ENCODE measurements at regions not wholly inside any gene's neighbourhood (a gene's known extent, or its start where the extent isn't known, plus 50 kb on each side); places are given as distances from the start of the nearest gene placed in this dataset.

GRCh38 chr5:57539281-57539701, 56.7 kb upstream of the ACTBL2 start:
- no peak for ATAC-seq (ENCODE audit: insufficient number of reproducible peaks, low FRiP score, low read depth)
- no peak for TF ChIP-seq CTCF (IDR thresholded peaks at IDR 0.05)

GRCh38 chr5:57538341-57538955, 55.8 kb upstream of the ACTBL2 start:
- Histone ChIP-seq H3K9me3 (no peaks in the 10 kb centered on the region), H3K27ac (no peak overlapping the region), H3K4me1 (ENCODE audit: control insufficient read depth in 1 of 2, low read depth in 2 of 2) (no peaks in the 10 kb centered on the region), H3K27me3 (replicated peaks; ENCODE audit: insufficient read depth) (no peaks in the 10 kb centered on the region), H3K36me3 (no peaks in the 10 kb centered on the region), H3K4me3 (no peak overlapping the region)
- no peak for TF ChIP-seq CTCF (IDR thresholded peaks at IDR 0.05)
- no peak for DNase-seq (ENCODE audit: low spot score)
- no peak for ATAC-seq (ENCODE audit: insufficient number of reproducible peaks, low FRiP score, low read depth)

More at GRCh38 chr5:57539281-57539701, 56.7 kb upstream of the ACTBL2 start:
- Histone ChIP-seq H3K27me3 (replicated peaks; ENCODE audit: insufficient read depth) (no peaks in the 10 kb centered on the region), H3K4me1 (ENCODE audit: control insufficient read depth in 1 of 2, low read depth in 2 of 2) (no peaks in the 10 kb centered on the region), H3K9me3 (no peaks in the 10 kb centered on the region), H3K27ac (no peak overlapping the region), H3K36me3 (no peaks in the 10 kb centered on the region), H3K4me3 (no peak overlapping the region)
- DNase-seq (ENCODE audit: low spot score), result no peak

GRCh38 chr5:57537811-57538210, 55.2 kb upstream of the ACTBL2 start:
- Histone ChIP-seq H3K9me3 (no peaks in the 10 kb centered on the region), H3K36me3 (no peaks in the 10 kb centered on the region), H3K4me3 (no peak overlapping the region), H3K27me3 (replicated peaks; ENCODE audit: insufficient read depth) (no peaks in the 10 kb centered on the region), H3K4me1 (ENCODE audit: control insufficient read depth in 1 of 2, low read depth in 2 of 2) (no peaks in the 10 kb centered on the region), H3K27ac (no peak overlapping the region)
- DNase-seq (ENCODE audit: low spot score) (no peak), ATAC-seq (ENCODE audit: insufficient number of reproducible peaks, low FRiP score, low read depth) (no peak)
- no peak for TF ChIP-seq CTCF (IDR thresholded peaks at IDR 0.05)

- TF ChIP-seq CTCF (IDR thresholded peaks at IDR 0.05), result no peak
- DNase-seq (ENCODE audit: low spot score), result no peak
- Histone ChIP-seq H3K27me3 (replicated peaks; ENCODE audit: insufficient read depth) (no peaks in the 10 kb centered on the region), H3K4me3 (no peak overlapping the region), H3K36me3 (no peaks in the 10 kb centered on the region), H3K9me3 (no peaks in the 10 kb centered on the region), H3K27ac (no peak overlapping the region), H3K4me1 (ENCODE audit: control insufficient read depth in 1 of 2, low read depth in 2 of 2) (no peaks in the 10 kb centered on the region)
- ATAC-seq (ENCODE audit: insufficient number of reproducible peaks, low FRiP score, low read depth), result no peak
These were observed 50.2 kb upstream of the ACTBL2 start for GRCh38 chr5:57532513-57533497.
